IMR-90 (cell line): ENCODE measurements at regions not wholly inside any gene's neighbourhood (a gene's known extent, or its start where the extent isn't known, plus 50 kb on each side); places are given as distances from the start of the nearest gene placed in this dataset.

Experiments
- BHLHE40 ChIP-seq: fragments of 150-350 bp; IDR thresholded peaks from 2 replicates; pipeline ENCODE4 v1.6.1; 2016; ENCODE audit warnings: mild to moderate bottlenecking, low read depth, low read length
- CEBPB ChIP-seq: IDR thresholded peaks from 2 replicates; pipeline ENCODE4 v1.6.1; 2012; ENCODE audit warnings: low read depth, low read length, improper control_type of control experiment
- CTCF ChIP-seq: conservative IDR thresholded peaks from 2 replicates; pipeline ENCODE4 v1.5.1; 2012; ENCODE audit warnings: mild to moderate bottlenecking, low read depth, low read length, improper control_type of control experiment
- FOS ChIP-seq: fragments of 150-350 bp; IDR thresholded peaks from 2 replicates; pipeline ENCODE4 v1.6.1; 2016; ENCODE audit warnings: low read depth, low read length
- MAFK ChIP-seq: IDR thresholded peaks from 2 replicates; pipeline ENCODE4 v1.6.1; 2012; ENCODE audit warnings: low read depth, low read length, improper control_type of control experiment
- MAZ ChIP-seq: IDR thresholded peaks from 2 replicates; pipeline ENCODE4 v1.6.1; 2012; ENCODE audit warnings: low read depth, mild to moderate bottlenecking, low read length, improper control_type of control experiment, moderate library complexity, borderline replicate concordance
- MXI1 ChIP-seq: IDR thresholded peaks from 2 replicates; pipeline ENCODE4 v1.6.1; 2012; ENCODE audit warnings: low read depth, mild to moderate bottlenecking, low read length, moderate library complexity, borderline replicate concordance
- POLR2A ChIP-seq: IDR thresholded peaks from 2 replicates; pipeline ENCODE4 v1.6.1; 2012; ENCODE audit warnings: mild to moderate bottlenecking, low read depth, low read length
- RAD21 ChIP-seq: IDR thresholded peaks from 2 replicates; pipeline ENCODE4 v1.6.1; 2012; ENCODE audit warnings: low read length, improper control_type of control experiment
- RCOR1 ChIP-seq: IDR thresholded peaks from 2 replicates; pipeline ENCODE4 v1.6.1; 2012; ENCODE audit warnings: mild to moderate bottlenecking, low read length, improper control_type of control experiment; ENCODE audit not compliant: insufficient replicate concordance
- RFX5 ChIP-seq: IDR thresholded peaks from 2 replicates; pipeline ENCODE4 v1.8.0; 2012; ENCODE audit warnings: low read depth, mild to moderate bottlenecking, low read length, moderate library complexity
- SMC3 ChIP-seq: fragments of 150-350 bp; IDR thresholded peaks from 2 replicates; pipeline ENCODE4 v1.6.1; 2016; ENCODE audit warnings: low read depth, mild to moderate bottlenecking, antibody characterized with exemption, low read length, moderate library complexity
- USF2 ChIP-seq: fragments of 150-350 bp; IDR thresholded peaks from 2 replicates; pipeline ENCODE4 v1.6.1; 2017; ENCODE audit warnings: mild to moderate bottlenecking, antibody characterized with exemption, low read length, low read depth

- TF ChIP-seq POLR2A (no peak), CTCF (no peak), USF2 (no peak), RCOR1 (no peak), MXI1 (no peak), SMC3 (no peak), FOS (no peak), CEBPB (no peak), BHLHE40 (no peak), RFX5 (no peak), RAD21 (no peak), MAZ (no peak), MAFK (no peak)
Observed at GRCh38 chr19:28505134-28505533, 707.8 kb downstream of the UQCRFS1 start.
